Fibroblast of lung (primary cell): ENCODE measurements at regions not wholly inside any gene's neighbourhood (a gene's known extent, or its start where the extent isn't known, plus 50 kb on each side); places are given as distances from the start of the nearest gene placed in this dataset.

Experiments used
- DNase-seq, 2 donors: peaks; one replicate each; pipeline versions ENCODE4 v3.0.0 to v3.0.0-alpha.2; 2010; ENCODE audit warnings: low read depth in 2 of 2
- H2AFZ ChIP-seq: 2 replicates; pipeline ENCODE4 v1.5.1; 2012; ENCODE audit warnings: low read length, control low read depth, inconsistent platforms
- H3K27ac ChIP-seq: 2 replicates; pipeline ENCODE4 v1.5.1; 2011; ENCODE audit warnings: low read length, control low read depth; ENCODE audit not compliant: insufficient read depth
- H3K27me3 ChIP-seq: 2 replicates; pipeline ENCODE4 v1.5.1; 2011; ENCODE audit warnings: mild to moderate bottlenecking, low read length; ENCODE audit not compliant: control insufficient read depth, insufficient read depth
- H3K36me3 ChIP-seq: 2 replicates; pipeline ENCODE4 v1.5.1; 2011; ENCODE audit warnings: low read length; ENCODE audit not compliant: control insufficient read depth, insufficient read depth
- H3K4me1 ChIP-seq: 2 replicates; pipeline ENCODE4 v1.5.1; 2011; ENCODE audit warnings: low read length; ENCODE audit not compliant: control insufficient read depth, insufficient read depth; ENCODE audit errors: extremely low read depth
- H3K4me2 ChIP-seq: 2 replicates; pipeline ENCODE4 v1.5.1; 2011; ENCODE audit warnings: low read length, control low read depth; ENCODE audit not compliant: insufficient read depth; ENCODE audit errors: extremely low read depth
- H3K4me3 ChIP-seq, 4 experiments: fragments of 200-600 bp in 1 of 4; sonication (generic) in 1 of 4; replicated peaks in 1 of 4; 2 replicates each; pipeline ENCODE4 v1.5.1; 2011 to 2016; ENCODE audit warnings: low read length in 4 of 4, low read depth in 3 of 4, mild to moderate bottlenecking in 3 of 4, control low read depth in 2 of 4, inconsistent platforms in 1 of 4, mixed read lengths in 1 of 4; ENCODE audit not compliant: insufficient read depth in 1 of 4; ENCODE audit errors: control extremely low read depth in 1 of 4
- H3K79me2 ChIP-seq: 2 replicates; pipeline ENCODE4 v1.5.1; 2012; ENCODE audit warnings: mild to moderate bottlenecking, low read length, inconsistent platforms; ENCODE audit not compliant: control insufficient read depth, insufficient read depth
- H3K9ac ChIP-seq: 2 replicates; pipeline ENCODE4 v1.5.1; 2011; ENCODE audit warnings: mild to moderate bottlenecking, low read length, control low read depth; ENCODE audit not compliant: insufficient read depth
- H3K9me3 ChIP-seq: 2 replicates; pipeline ENCODE4 v1.5.1; 2012; ENCODE audit warnings: low read depth, low read length; ENCODE audit not compliant: control insufficient read depth, insufficient read depth
- H4K20me1 ChIP-seq: 2 replicates; pipeline ENCODE4 v1.5.1; 2011; ENCODE audit warnings: low read length; ENCODE audit not compliant: control insufficient read depth, insufficient read depth; ENCODE audit errors: extremely low read depth
- CTCF ChIP-seq, 2 donors: IDR thresholded peaks in 1 of 2; conservative IDR thresholded peaks in 1 of 2; 1 replicate in 1 of 2; 2 replicates in 1 of 2; pipeline ENCODE4 v1.5.1; 2011 to 2012; ENCODE audit warnings: low read length in 2 of 2, control low read depth in 1 of 2, inconsistent platforms in 1 of 2, low read depth in 1 of 2, mild to moderate bottlenecking in 1 of 2
- EZH2 ChIP-seq: IDR thresholded peaks from 2 replicates; pipeline ENCODE4 v1.5.1; 2012; ENCODE audit warnings: low read length, control low read depth, mild to moderate bottlenecking; ENCODE audit errors: missing control alignments

GRCh38 chr2:123128951-123129350 lies 896.1 kb upstream of the CNTNAP5 start:
- Histone ChIP-seq H2AFZ (no peak overlapping the region), H3K27ac (no peak overlapping the region)

GRCh38 chr2:123136419-123136818 lies 888.7 kb upstream of the CNTNAP5 start:
- no peak for DNase-seq
- TF ChIP-seq CTCF (conservative IDR thresholded peaks at IDR 0.05 in 1 of 2, IDR thresholded peaks at IDR 0.05 in 1 of 2; ENCODE audit: low read depth in 1 of 2, low read length in 2 of 2) (no peak), EZH2 (no peak)
- no peak overlapping the region for H3K9ac ChIP-seq
- no peaks in the 10 kb centered on the region for H3K27me3 ChIP-seq
- no peak overlapping the region for H3K4me2 ChIP-seq
- no peak overlapping the region for H3K27ac ChIP-seq
- H3K36me3 ChIP-seq, result no peaks in the 10 kb centered on the region
- H4K20me1 ChIP-seq, result no peaks in the 10 kb centered on the region
- H2AFZ ChIP-seq, result no peak overlapping the region
- no peak overlapping the region for H3K4me3 ChIP-seq
- no peaks in the 10 kb centered on the region for H3K4me1 ChIP-seq
- H3K79me2 ChIP-seq, result no peaks in the 10 kb centered on the region
- H3K9me3 ChIP-seq, result no peaks in the 10 kb centered on the region

More at GRCh38 chr2:123128951-123129350, 896.1 kb upstream of the CNTNAP5 start:
- no peaks in the 10 kb centered on the region for H3K4me1 ChIP-seq
- no peak overlapping the region for H3K9ac ChIP-seq
- TF ChIP-seq CTCF (conservative IDR thresholded peaks at IDR 0.05 in 1 of 2, IDR thresholded peaks at IDR 0.05 in 1 of 2; ENCODE audit: low read depth in 1 of 2, low read length in 2 of 2) (no peak), EZH2 (no peak)
- H3K79me2 ChIP-seq, result no peaks in the 10 kb centered on the region
- DNase-seq, result no peak
- H3K9me3 ChIP-seq, result no peaks in the 10 kb centered on the region
- no peaks in the 10 kb centered on the region for H4K20me1 ChIP-seq
- no peaks in the 10 kb centered on the region for H3K27me3 ChIP-seq
- no peak overlapping the region for H3K4me3 ChIP-seq
- H3K4me2 ChIP-seq, result no peak overlapping the region
- H3K36me3 ChIP-seq, result no peaks in the 10 kb centered on the region

- Histone ChIP-seq H3K4me3 (no peak overlapping the region), H3K27ac (no peak overlapping the region), H3K4me1 (no peaks in the 10 kb centered on the region), H3K27me3 (no peaks in the 10 kb centered on the region), H4K20me1 (no peaks in the 10 kb centered on the region), H3K9ac (no peak overlapping the region), H3K4me2 (no peak overlapping the region), H3K36me3 (no peaks in the 10 kb centered on the region), H3K9me3 (no peaks in the 10 kb centered on the region), H2AFZ (no peak overlapping the region), H3K79me2 (no peaks in the 10 kb centered on the region)
- TF ChIP-seq EZH2 (no peak), CTCF (conservative IDR thresholded peaks at IDR 0.05 in 1 of 2, IDR thresholded peaks at IDR 0.05 in 1 of 2; ENCODE audit: low read depth in 1 of 2, low read length in 2 of 2) (no peak)
- DNase-seq, result no peak
Observed at GRCh38 chr2:123144082-123144481, 881.0 kb upstream of the CNTNAP5 start.
